Stimulated activated CD4-positive, alpha-beta T cell treated with anti-CD3 and anti-CD28 coated beads, Interleukin-2, amount 100 ng/mL, for 48 hours (primary cell): ENCODE measurements at regions not wholly inside any gene's neighbourhood (a gene's known extent, or its start where the extent isn't known, plus 50 kb on each side); places are given as distances from the start of the nearest gene placed in this dataset.

Experiments
- DNase-seq, 2 donors: peaks; one replicate each; pipeline ENCODE4 v3.0.0-alpha.2; 2020

GRCh38 chr12:67506739-67507138 is 141.8 kb upstream of the DYRK2 start:
- no peak for DNase-seq

GRCh38 chr12:67508830-67509229 is 139.7 kb upstream of the DYRK2 start:
- DNase-seq: no peak

DNA sequence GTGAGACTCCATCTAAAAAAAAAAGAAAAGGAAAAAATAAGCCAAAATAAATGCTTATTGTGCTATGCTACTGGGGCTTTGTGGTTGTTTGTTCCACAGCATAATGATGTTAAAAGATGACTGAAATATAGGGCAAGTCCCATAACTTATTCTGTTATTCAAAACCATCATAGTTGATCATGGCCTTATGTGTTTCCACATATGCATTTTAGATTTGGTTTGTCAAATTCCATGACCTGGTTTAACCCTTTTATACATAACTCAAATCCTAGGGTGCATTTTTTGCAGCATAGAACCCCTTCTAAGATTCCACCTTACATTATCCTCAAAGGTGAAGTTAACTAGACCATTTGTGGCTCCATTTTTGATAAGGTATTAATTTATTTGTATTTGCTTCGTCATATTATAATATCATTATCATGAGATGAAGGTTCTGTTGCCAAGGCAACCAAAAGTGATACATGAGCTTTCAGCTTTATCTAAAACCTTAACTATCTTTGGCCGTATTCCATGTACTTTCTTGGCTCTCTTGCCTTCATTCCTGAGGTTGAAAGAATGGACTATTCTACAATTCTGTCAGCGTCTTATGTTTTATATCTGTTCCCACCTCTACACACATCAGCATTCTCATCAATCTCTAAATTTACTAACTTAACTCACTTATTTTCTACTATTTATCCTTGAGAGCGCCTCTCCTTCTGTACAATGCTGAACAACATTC is 138.7 kb upstream of the DYRK2 start:
- DNase-seq: no peak

- no peak for DNase-seq
Observed at GRCh38 chr12:67512061-67512460, 136.5 kb upstream of the DYRK2 start.

DNA sequence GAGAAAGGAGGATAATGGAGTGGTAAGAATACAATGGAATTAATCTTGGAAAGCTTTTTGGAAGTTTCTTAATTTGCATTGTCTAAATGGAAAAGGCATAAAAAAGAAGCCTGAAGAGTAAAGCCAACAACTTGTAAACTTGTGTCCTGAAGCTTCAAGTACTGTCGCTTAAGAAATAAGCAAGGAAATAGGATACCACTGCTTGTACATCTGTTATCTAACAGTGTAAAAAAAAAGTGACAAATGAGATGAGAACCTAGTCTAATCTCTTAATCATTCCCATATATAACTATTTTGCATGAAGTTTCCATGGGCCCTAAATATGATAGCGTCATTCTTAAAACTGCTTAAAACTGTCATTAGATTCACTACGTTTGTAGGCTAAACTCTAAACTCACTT is 134.0 kb upstream of the DYRK2 start:
- DNase-seq: no peak

DNA sequence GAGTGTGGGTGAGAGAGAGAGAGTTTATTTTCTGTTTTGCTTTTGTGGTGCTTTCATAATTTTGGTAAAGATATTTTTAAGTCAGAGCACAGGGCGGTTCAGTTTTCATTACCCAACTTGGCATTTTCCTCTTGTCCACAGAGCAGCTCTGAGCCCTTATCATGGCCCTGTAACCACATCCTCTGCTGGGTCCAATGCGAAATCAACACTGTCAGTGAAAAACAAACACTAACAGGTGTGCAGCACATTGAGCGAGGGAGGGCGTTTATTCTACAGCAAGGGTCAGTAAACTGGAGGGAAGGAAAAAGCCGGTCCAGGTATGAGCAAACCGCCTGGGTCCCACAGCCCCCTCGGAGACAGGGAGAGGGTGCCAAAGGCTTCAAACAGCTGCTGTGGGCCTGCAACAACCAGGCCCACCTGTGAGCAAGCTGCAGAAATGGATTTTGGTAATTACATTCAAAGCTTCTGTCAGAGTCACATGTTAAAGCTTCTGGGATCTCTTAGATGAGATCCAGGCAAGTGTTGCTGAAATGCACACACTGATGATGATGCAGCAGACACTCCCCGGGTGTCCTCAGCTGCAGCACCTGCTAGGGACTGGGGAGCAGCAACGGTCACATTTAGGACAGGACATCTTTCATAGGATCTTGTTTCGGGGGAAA is 132.7 kb upstream of the DYRK2 start:
- DNase-seq: no peak

GRCh38 chr12:67517181-67517887 is 131.2 kb upstream of the DYRK2 start:
- no peak for DNase-seq

DNA sequence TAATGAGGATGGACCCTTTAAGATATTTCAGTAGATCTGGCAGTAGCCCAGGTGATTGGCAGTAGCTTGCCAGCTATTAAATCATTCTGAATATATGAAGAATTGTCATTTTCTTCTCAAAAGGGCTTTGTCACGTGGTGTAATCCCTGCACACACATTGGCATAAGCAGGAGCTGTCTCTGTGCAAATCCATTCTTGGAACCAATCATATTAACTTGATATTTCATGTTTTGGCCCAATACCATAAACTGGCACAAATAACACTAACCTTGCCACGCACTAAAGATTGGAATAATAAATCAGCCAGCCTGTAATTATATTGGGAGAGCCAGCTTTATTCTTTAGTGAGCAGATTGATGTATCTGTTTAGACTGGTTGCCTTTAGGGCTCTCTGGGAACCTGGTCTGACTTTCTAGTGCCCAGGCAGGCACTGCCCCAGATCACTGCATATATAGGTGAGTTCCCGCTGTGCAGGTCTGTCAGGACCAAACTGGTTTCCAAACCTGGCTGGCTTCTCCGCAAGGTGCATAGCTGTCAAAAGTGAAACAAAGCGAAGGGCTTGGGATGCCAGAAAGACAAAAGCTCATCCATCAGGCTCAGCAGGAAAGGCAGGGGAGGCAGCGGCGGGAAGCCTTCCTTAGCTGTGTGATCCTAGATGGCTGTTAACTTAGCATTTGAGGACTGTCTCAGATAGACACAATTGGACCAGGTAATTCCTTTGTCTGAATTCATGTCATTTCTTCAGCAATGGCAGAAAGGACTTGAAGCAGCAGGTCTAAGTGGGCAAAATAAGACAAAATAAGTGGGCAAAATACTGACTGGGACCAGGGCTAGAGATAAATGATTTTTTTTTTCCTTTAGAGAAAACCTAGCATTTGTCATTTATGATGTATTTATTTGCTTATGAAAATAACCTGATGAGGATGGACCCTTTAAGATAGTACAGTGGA is 128.8 kb upstream of the DYRK2 start:
- DNase-seq: no peak

DNA sequence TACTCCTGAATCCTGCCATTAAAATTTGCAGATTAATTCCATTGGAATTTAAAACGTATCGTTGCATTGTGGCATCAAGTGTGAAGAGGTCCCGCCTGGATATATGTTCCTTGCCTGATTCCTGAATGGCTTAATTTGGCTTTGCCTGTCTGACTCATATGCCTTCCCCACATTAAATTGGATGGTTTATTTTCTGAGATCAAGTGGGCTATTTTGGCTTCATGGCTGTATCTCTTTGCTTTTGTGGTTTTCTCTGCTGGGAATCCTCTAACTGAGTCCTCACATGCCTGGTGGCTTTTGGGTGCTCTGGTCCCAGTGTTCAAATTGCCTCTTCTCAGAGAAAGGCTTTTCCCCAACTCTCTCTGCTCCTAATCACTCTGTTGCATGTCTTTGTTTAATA is 127.9 kb upstream of the DYRK2 start:
- no peak for DNase-seq

GRCh38 chr12:67522222-67522621 is 126.3 kb upstream of the DYRK2 start:
- no peak for DNase-seq

DNA sequence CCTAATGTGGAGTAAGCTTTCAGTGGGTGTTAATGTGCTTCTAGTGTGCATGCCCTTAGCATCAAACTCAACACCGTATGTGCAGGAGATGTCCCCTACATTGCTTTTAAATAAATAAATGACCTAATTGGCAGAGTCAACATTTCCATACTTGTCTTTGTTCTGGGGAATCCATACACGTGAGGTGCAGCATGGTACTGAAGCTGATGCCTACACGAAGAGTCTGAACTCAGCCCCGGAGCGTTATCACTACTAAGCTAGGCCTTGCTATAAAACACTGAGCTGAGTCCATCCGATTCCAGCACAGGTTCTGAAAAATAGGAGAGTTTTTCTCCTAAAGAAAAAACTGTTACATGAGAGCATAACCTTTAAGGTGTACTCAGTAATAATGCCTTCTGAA is 125.0 kb upstream of the DYRK2 start:
- DNase-seq: no peak

GRCh38 chr12:67524861-67525616 is 123.5 kb upstream of the DYRK2 start:
- DNase-seq: no peak

- DNase-seq: no peak
Observed at GRCh38 chr12:67525617-67525884, 123.0 kb upstream of the DYRK2 start.

- no peak for DNase-seq
Observed at GRCh38 chr12:67526129-67526528, 122.4 kb upstream of the DYRK2 start.

DNA sequence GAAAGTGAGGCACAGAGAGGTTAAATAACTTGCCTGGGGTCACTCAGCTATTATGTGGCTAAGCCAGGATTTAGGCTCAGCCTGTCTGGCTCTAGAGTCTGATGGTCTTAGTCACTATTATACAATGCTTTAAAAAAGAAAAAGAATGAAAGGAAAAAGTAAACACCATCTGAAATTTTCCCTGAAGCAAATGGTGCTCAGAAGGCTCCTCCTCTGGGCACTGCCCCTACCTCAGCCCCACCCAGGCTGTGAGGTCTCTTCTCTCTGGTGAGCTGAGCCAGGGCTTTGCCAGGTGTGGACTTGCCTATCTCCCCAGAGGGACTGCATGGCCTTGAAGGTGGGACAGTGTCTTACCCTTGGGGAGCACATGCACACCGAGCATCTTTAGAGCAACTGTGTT is 117.5 kb upstream of the DYRK2 start:
- no peak for DNase-seq

- DNase-seq: no peak
Observed at GRCh38 chr12:67531501-67531900, 117.0 kb upstream of the DYRK2 start.

DNA sequence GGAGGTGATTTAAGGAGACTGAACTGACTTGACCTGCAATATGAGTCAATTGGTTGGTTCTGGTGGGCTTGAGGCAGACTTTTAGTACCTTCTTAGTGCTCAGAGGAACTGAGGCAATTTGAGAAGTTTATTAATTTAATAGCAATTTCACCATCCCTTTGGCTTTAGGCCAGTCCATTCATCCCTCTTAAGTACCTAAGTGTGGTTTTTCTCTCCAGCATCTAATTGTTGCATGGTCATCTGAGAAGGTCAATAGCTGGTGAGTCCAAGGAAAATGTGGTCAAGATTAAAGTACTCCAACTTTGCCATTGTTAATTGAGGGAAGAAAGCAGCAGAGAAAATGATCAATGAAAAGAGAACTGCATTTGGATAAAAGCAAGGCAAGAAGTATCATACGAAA is 115.4 kb upstream of the DYRK2 start:
- no peak for DNase-seq

GRCh38 chr12:67534046-67534445 is 114.5 kb upstream of the DYRK2 start:
- no peak for DNase-seq

DNA sequence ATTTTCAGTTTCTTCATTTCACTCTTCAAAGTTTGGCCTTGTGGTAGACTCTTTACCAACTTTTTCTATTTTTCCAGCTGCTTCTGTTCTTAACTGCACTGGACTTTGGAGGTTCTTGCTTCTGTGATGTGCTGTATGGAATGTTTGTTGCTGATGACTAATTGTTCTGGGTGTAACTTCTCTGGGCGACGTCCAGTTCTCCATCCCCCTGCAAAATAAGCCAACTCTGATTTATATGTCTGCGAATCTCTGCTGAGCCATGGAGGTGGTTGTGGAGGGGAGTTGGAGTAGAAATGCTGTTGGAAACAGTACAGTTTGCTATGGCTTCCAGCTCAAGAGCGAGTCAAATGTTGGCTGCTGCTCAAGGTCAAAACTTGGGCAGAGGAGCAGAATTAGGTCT is 113.9 kb upstream of the DYRK2 start:
- DNase-seq: no peak

DNA sequence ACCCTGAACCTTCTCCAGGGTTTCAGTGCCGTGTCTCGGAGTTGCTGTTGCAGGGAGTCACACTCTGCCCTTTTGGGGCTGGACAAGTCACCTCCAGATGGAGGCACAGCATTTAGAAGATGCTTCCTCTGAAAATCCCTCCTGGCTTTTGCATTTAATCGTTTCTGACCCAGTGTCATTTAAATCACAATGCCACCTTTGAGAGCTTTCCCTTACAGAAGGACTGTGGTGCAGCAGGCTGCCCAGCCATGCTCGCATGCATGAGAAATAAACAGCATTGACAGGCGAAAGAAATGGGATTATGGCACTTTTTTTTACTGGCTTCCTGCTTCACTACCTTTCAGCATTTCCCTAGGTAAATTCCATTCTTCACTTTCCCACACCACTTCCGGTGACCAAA is 113.4 kb upstream of the DYRK2 start:
- no peak for DNase-seq

DNA sequence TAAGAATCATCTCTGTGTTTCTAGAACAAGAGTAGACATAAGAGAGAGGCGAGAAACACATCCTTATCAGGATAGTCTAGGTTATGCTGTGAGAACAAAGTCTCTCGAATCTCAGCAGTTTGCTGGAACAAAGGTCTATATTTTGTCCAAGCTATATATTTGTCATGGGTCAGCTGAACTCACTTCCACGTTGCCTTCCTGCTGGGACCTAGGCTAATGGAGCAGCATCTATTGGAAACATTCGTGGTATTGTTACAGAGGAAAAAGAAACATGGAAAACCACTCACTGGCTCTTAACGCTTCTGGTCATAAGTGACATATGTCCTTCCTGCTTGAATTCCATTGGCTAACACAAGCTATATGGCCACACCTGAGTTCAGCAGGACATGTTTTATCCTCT is 112.6 kb upstream of the DYRK2 start:
- DNase-seq: no peak

DNA sequence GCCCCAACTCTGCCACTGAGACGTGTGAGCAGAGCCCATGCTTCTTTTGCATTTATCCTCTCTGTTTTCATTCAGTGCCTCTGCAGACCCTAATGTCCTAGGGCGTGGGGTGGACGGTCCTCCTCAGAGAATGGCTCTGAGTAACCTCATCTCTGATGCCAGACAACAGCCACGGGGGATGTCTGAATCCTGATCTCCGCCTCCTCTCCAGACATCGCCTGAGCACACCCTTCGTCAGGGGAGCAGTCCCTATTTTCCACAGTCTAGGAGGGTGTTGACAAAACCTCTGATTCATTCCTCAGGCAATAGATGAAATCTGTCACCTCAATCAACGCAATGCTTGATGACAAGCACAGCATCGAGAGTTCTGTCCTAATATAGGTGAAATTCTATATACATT is 109.2 kb upstream of the DYRK2 start:
- no peak for DNase-seq

GRCh38 chr12:67539946-67540345 is 108.6 kb upstream of the DYRK2 start:
- DNase-seq: no peak
